ENCODE measurements at regions not wholly inside any gene's neighbourhood (a gene's known extent, or its start where the extent isn't known, plus 50 kb on each side); places are given as distances from the start of the nearest gene placed in this dataset.

DNA sequence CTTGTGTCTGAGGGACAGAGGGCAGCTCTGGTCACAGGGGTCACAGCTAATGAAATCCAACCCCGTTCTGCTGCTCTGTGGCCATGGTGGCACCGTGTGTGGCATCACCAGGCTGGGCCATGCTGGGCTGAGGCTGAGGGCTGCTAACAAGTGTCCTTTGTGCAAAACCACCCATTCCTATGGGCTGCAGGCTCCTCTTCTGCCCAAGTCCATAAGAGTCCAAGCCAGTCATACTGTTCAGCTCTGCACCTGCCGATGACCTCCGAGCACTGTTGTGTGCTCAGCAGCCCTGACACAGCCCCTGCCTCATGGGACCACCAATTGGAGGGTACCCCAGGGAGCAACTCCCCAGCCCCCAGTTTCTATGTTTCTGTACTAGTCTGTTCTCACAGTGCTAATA, 133.1 kb downstream of the WDR11 start:
- DNase-seq: no peak

DNA sequence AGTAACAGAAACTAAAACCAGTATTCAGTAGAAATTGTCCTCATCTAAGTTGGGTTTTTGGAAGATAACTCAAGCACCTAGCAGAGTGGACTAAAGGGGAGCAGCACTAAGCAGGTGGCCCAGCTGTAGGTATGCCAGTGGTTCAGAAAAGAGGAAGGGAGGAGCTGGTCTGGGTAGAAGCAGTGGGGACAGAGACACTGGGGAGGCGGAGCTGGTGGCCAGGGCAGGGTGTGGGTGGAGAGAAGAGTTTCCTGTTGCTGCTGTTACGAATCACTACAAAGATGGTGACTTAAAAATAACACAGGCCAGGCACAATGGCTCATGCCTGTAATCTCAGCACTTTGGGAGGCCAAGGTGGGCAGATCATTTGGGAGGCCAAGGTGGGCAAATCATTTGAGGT, 136.2 kb downstream of the WDR11 start:
- DNase-seq: peak; percentile 22

DNA sequence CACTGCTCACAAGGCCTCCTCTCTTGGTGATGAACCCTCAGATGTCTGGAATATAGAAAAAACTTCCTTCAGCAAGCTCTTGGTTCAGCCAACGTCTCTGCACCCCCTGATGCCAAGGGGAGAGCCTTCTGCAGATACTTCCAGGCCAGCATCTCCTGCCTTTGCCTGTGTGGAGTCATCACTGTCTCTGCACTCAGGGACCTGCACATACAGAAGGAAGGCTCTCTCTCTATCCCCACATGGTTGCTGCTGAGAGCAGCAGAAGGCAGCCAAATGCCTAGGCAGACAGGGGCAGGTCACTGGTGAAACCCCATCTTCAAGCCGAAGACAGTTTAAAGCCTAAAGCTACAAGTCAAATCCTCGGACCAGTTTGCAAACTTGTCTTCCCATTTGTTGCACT, 137.6 kb downstream of the WDR11 start:
- peak; percentile 37 for DNase-seq

DNA sequence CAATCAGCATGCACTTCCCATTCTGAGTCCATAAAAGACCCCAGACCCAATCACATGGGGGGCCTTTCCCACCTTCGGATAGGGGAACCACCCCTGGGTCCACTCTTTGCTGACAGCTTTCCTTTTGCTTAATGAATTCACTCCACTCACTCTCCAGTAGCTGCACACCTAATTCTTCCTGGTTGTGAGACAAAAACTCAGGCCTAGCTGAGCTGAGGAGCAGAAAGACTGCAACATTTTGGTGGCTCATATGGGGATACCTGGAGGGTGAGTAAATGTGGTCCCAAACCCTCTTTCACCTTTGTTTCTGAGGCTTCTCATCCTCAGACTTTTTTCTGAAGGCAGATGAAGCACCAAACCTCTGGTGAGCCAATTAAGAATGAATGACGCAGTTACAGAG, 138.1 kb downstream of the WDR11 start:
- DNase-seq: no peak

DNA sequence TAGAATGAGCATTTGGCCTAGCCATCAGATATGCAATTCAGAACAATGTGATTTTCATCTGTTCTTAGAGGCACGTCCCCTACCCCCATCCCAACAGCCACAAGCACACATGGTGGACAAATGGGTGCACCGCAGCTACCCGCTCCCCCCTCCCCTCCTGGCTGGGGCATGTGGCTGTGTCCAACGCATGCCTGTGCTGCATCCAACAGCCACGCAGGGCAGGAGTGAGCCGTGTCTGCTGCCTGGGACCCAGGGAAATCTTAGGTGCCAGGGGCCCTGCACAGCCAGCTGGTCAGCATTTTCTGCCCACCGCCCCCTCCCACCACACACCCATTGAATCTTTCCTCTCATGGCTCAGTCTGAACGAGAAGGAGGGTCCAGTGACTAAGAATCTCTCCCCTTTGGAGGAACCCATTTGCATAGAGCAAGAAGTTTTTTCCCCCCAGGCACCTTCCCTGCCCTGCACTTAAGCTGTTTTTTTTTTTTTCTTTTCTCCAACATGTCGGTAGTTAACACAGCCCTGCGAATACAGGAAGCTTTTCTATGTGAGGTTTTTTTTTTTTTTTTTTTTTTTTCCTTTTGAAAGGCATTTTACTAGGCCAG, 138.9 kb downstream of the WDR11 start:
- peak; percentile 25 for DNase-seq

DNA sequence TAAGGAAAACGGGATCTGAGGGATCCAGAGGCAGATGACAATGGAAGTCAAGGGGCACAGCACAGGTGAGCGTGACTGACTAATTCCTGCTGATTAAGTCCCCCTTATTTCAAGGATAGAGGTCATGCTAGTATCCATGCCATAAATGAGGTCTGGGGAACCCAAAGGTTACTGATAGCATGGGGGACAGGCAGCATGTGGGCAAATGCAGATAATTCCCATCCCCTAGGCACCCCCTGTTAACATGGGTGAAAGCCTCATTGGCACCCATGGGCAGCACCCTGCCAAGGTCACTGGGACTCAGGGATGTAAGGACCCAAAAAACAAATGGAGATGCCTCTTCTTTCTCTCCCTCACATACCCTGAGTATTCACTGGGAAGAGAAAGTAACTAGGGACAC, 139.7 kb downstream of the WDR11 start:
- no peak for DNase-seq

GRCh38 chr10:120993089-120993488, 141.9 kb downstream of the WDR11 start:
- no peak for DNase-seq

DNA sequence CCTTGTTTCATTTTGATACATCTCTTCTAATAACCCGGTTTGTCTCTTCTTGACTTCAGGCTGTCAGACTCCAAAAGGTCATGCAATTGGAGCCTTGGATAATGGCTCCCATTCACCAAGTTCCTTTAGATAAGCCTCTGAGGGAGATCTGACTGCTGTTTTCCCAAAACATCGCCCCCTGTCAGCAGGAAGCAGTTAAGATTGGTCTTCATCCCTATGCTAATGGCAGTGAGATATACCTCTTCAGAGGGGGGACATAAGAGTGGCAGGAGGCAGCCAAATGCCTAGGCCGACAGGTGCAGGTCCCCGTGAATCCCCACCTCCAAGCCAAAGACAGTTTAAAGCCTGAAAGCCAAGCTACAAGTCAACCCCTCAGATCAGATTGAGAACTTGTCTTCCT, 144.6 kb downstream of the WDR11 start:
- DNase-seq: no peak

- DNase-seq: no peak
These were observed 145.4 kb downstream of the WDR11 start for GRCh38 chr10:120996456-120997034.

DNA sequence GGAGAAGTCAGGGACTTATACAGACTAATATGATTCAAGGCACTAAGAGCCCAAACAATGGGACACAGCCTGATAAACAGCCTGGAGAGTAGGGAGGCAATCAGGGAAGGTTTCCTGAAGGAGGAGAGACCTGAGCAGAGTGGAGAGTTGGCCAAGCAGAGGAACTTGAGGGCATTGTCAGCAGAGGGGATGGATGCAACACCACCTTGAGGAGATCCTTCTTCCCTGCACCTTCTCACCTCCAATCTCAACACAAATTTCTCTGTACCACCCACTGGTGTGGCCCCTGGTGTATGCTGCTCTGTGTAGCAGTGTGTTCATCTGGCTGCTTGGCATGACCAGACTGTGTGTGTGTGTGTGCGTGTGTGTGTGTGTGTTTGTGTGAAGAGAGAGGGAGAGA, 146.2 kb downstream of the WDR11 start:
- DNase-seq: no peak

- no peak for DNase-seq
These were observed 146.6 kb downstream of the WDR11 start for GRCh38 chr10:120997756-120998155.

DNA sequence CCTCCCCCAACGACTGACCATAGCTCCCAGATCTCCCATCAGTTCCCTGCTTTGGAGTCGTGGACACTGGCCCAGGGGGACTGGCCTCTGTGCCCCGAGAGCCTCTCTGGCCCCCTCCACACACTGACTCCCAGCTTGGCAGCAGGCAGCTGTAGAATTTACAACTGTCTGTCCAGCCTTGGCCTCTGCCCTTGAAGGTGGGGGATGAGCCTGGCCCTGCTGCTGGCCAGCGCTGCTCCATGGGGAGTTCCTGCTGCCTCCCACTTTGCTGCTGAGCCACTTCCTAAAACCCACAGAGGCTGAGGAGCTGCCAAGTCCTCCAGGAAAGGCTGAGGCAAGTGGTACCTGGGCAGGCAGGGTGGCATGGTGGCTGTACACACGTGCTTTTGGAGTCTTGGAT, 147.1 kb downstream of the WDR11 start:
- no peak for DNase-seq

- DNase-seq: no peak
These were observed 147.7 kb downstream of the WDR11 start for GRCh38 chr10:120998782-120999285.

- DNase-seq: peak; percentile 6
These were observed 148.7 kb downstream of the WDR11 start for GRCh38 chr10:120999868-121000267.

- DNase-seq: no peak
These were observed 151.5 kb downstream of the WDR11 start for GRCh38 chr10:121002586-121003205.

DNA sequence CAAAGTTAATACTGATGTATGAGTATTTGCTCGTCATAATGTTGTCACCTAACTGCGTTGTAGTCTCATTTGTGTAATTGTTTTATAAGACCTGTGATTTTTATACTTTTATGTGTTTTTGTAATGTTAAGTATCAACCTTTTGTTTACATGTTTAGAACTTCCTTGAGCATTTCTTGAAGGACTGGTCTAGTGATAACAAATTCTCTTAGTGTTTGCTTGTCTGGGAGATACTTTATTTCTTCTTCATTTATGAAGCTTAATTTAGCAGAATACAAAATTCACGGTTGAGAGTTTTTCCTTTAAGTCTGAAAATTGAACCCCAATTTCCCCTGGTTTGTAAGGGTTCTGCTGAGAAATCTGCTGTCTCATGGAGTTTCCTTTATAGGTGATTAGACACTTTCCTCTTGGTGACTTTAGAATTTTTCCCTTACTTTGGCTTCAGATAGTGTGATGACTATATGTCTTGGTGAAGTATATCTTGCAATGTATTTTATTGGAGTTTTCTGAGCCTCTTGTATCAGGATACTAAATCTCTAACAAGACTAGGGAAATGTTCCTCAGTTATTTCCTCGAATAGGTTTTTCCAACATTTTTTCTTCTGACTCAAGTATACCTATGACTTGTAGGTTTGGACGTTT, 154.9 kb downstream of the WDR11 start:
- no peak for DNase-seq

GRCh38 chr10:121007264-121007663, 156.1 kb downstream of the WDR11 start:
- DNase-seq: no peak

DNA sequence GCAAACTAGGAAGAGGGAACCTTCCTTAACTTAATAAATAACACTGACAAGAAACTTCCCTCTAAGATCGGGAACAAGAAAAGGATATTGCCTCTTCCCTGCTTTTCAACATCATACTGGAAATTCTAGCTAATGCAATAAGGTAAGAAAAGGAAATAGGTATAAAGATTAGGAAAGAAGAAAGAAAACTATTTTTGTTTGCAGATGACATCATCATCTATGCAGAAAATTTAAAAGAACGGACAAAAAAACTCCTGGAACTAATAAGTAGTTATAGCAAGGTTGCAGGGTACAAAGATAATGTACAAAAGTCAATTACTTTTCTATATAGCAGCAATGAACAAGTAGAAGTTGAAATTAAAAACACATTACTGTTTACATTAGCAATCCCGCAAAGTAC, 164.8 kb downstream of the WDR11 start:
- no peak for DNase-seq

GRCh38 chr10:121024905-121025584, 173.9 kb downstream of the WDR11 start:
- no peak for DNase-seq

- DNase-seq: no peak
These were observed 174.6 kb downstream of the WDR11 start for GRCh38 chr10:121025731-121026130.

DNA sequence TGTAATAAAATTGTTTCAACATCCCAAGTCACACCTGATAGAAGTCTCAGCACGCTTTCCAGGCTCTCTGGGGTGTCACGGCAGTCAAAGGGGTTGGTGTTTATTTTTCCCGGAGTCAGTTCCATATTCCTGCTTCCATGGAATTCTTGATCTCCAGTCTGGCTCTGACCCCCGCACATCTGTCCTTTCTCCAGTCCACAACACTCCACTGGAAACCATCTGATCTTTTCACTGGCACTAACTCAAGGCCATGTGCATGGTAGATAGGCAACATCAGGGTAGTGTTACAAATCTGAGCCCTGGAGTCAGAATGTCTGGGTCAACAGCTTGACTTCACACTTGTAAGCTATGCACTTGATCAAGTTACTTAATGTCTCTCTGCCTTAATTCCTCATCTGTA, 176.2 kb downstream of the WDR11 start:
- DNase-seq: peak; percentile 94

DNA sequence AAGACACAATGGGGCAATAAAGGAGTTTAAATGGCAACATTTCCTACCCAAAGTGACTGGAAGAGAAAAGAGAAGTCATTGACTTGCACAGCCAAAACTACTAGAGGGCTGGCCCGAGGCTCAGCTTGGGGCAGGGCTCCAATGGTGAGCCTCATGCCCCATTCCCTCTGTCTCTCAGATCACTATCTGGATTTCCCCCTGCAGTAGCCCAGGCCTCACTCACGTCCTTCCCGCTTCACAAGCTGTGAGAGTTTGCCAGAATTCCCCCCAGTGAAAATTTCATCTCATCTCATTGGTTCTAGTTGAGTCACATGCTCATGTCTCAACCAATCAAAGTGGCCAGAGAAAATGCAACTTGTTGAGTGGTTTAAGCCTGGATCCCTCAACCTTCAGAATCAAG, 181.3 kb downstream of the WDR11 start:
- DNase-seq: no peak

DNA sequence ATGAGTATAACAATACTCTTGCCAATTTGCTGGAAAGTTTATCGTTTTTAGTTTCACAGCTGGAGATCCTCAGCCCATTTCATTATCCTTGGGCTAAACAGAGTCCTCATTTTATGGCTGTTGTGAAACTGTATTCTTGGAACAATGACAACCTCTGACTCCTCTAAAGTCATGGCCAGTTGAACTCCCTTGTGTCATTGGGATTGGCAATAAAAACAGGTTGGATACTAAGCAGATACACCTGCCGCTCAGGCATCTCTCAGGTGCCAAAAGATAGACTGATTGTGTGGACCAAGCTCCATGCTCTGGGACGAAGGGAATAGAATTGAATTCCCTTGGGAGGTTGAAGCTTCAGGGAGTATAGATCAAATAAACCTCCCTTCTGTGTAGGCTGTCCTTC, 182.2 kb downstream of the WDR11 start:
- no peak for DNase-seq

DNA sequence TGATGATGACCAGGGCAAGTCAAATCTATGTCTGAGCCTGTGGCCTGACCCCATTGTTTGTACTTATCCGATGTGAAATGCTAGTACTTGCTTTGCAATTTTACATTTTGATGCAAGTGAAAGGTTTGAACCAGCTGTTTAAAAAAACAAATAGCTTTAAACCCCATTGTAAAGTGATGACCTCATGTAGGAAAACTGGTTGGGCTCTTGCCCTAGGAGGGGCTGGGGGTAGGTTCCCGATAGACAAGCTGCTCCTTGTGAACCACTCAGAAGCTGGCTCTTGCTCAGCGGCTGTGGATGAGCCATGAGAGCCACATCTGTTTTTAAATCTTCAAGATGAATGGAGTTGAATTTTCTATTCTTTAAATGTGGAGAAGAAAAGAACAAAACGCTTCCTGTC, 185.3 kb downstream of the WDR11 start:
- DNase-seq: no peak

Data from NCI-H82 (cell line).